D341Med (cell line): ENCODE measurements at regions not wholly inside any gene's neighbourhood (a gene's known extent, or its start where the extent isn't known, plus 50 kb on each side); places are given as distances from the start of the nearest gene placed in this dataset.

Experiments
- DNase-seq: peaks from one replicate; pipeline ENCODE4 v3.0.0; 2012; ENCODE audit warnings: low spot score

DNA sequence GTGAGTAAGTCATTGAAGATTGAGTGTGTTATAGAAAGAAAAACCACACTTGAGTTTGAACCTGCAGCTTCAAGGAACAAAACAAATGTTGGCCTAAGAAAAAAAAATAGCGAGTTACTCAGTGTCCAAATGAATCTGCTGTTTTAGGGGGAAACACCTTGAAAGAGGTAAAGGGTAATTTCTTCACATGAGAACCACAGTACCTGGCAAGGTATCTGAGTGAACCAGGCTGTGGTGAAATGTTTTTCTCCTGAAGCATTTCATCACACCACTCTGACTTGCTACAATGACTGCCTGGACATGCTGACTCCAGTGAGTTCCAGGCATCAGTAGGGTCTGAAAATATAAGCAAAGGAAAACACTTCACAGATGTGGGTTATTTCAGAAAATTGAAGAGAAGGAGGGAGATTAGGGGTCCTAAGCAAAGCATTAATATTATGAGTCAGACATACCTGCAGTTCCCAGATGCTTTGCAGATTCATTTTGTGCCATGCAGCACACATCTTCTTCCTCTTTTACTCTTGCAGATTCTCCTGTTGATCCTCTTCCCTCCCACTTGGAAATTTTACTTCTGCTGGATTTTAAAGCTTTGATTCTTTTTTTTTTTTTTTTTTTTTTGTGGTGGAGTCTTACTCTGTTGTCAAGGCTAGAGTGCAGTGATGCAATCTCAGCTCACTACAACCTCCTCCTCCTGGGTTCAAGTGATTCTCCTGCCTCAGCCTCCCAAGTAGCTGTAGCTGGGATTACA is 206.2 kb upstream of the SGK1 start:
- DNase-seq, result no peak

- DNase-seq, result no peak
Observed at GRCh38 chr6:134523051-134523450, 205.1 kb upstream of the SGK1 start.

GRCh38 chr6:134521116-134521501 is 203.2 kb upstream of the SGK1 start:
- no peak for DNase-seq

DNA sequence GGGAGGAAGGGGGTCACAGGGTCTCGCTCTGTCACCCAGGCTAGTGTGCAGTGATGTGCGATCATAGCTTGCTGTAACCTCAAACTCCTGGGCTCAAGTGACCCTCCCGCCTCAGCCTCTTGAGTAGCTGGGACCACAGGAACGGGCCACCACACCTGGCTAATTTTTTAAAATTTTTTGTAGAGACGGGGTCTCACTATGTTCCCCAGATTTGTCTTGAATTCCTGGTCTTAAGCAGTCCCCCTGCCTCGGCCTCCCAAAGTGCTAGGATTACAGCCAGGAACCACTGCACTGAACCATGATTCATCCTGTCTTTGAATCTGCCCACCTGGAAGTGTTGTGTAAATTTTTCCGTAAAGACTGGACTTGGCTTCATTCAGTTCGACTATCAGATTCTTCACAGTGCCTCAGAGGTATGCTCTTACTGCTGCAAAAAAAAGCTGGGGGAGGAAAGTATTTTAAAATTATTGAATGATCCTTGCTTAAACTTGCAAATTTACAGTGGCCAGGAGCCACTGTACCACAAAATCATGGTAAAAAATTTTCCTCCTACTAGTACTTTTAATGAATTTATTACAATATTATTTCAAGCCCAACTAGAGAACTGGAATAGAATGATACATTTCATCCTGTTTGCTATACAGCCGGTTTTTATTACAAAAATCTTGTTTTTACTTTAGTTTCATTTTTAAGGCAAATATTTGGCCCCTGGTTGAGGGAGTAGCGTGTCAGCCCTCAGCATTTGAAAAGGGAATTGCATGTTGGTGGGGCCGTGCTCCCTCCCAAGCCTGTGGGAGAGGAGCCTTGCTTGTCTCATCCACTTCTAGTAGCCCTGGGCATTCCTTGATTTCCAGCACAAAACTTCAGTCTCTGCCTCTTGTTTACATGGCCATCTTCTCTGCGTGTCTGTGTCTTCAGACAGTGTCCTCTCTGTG is 202.5 kb upstream of the SGK1 start:
- DNase-seq, result no peak

- DNase-seq, result no peak
Observed at GRCh38 chr6:134519465-134519864, 201.6 kb upstream of the SGK1 start.

GRCh38 chr6:134517868-134518267 is 200.0 kb upstream of the SGK1 start:
- DNase-seq, result no peak

GRCh38 chr6:134517145-134517658 is 199.3 kb upstream of the SGK1 start:
- no peak for DNase-seq

- no peak for DNase-seq
Observed at GRCh38 chr6:134516582-134516981, 198.7 kb upstream of the SGK1 start.

GRCh38 chr6:134515986-134516385 is 198.1 kb upstream of the SGK1 start:
- no peak for DNase-seq

DNA sequence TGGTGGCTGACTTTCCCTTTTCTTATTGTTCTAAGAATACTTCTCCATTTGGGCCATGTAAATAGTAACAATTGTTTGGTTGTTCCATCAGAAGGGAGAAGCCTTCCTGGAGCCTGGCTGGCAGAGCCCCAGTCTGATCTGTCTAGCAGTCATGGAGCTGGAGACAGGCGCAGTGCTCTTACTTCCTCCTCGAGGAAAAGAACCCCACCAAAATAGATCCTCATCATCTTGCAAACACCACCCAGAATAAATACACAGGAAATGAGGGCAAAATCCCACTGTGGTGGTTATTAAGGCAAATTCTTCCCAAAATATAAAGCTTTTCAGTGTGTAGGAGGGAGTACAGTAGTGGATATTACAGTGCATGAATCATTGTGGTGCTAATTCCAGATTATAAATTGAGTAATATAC is 195.1 kb upstream of the SGK1 start:
- DNase-seq, result no peak

GRCh38 chr6:134511984-134512683 is 194.2 kb upstream of the SGK1 start:
- DNase-seq, result no peak

- no peak for DNase-seq
Observed at GRCh38 chr6:134510920-134511319, 193.0 kb upstream of the SGK1 start.

DNA sequence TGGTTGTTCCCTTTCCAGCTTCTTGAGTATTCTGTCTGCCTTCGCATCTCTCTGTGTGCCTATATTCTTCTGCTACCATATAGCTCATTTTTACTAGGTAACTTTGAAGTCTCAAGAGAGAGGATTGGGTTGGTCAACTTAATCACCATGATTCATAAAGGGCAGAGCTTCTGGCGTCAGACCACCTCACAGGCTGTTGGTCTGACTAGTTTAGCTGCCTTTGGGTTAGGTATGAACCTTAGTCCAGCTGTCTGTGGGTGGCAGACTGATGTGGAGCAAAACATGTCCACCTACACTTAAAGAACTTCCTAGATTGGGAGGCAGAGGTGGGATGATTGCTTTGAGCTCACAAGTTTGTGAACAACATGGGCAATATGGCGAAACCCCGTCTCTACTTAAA is 192.2 kb upstream of the SGK1 start:
- no peak for DNase-seq

DNA sequence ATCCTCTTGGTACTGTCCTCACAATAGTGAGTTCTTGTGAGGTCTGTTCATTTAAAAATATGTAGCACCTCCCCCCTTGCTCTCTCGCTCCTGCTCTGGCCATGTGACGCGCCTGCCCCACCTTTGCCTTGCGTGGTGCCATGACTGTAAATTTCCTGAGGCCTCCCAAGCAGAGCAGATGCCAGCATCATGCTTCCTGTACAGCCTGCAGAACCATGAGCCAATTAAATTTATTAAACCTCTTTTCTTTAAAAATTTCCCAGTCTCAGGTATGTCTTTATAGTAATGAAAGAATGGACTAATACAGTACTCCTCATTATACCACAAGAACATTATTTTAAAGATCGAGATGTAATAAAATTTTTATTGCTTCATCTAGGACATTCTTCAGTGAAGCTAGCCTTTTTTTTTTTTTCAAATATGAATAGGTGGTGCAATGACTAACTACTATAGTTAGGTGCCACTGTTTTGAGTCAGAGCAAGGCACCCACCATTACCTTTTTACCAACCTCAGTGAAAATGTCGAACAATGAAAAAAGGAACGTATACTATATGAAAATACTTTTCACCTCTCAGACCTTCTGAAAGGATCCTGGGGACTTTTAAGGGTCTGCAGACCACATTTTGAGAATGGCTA is 191.1 kb upstream of the SGK1 start:
- no peak for DNase-seq

DNA sequence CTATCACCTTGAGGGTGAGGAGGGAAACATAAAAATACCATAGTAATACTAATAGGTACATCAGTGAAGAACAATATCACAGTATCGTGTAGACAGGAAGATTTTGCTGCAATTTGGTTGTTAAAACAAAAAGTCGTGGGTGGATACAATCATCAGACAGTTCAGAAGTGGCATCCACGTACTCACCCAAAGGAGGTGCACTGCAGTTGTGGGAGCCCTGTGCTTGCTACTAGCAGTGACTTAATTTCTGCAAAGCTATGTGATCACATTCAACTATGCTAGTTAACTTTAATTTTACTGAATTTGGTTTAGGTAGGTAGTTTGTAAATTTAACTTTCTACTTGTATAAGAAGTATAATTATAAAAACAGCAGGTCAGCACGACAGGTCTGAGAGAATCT is 188.2 kb upstream of the SGK1 start:
- no peak for DNase-seq

DNA sequence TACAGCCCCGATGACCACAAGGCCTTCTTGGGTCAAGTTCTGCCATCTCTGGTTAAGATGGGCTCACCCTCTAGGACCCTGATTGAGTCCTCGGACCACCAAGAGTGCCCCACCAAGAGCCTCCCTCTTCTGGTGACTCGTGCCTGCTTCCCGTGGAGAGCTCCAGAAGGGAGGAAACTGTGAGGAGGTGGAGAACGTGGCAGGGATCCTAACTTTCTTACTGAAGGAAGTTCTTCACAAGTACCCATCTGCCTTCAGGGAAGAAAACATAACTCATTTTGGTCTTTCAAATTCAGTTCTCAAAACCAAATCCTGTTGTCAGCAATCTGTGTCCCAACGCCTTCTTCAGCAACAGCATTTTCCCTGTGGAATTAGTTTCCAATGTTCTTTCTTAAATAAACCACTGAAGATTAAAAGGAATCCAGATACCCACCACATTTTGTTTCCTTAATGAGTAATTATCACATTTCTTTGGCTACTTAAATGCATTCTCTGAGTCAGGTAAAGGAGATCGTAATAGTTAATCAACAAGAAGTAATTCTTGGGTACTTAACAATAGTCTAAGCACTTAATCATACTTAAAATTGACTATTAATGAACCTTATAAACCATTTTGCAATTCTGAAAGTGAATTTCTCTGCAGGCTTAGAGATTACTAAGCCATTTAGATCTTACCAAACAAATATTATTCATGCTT is 185.8 kb upstream of the SGK1 start:
- DNase-seq, result no peak

DNA sequence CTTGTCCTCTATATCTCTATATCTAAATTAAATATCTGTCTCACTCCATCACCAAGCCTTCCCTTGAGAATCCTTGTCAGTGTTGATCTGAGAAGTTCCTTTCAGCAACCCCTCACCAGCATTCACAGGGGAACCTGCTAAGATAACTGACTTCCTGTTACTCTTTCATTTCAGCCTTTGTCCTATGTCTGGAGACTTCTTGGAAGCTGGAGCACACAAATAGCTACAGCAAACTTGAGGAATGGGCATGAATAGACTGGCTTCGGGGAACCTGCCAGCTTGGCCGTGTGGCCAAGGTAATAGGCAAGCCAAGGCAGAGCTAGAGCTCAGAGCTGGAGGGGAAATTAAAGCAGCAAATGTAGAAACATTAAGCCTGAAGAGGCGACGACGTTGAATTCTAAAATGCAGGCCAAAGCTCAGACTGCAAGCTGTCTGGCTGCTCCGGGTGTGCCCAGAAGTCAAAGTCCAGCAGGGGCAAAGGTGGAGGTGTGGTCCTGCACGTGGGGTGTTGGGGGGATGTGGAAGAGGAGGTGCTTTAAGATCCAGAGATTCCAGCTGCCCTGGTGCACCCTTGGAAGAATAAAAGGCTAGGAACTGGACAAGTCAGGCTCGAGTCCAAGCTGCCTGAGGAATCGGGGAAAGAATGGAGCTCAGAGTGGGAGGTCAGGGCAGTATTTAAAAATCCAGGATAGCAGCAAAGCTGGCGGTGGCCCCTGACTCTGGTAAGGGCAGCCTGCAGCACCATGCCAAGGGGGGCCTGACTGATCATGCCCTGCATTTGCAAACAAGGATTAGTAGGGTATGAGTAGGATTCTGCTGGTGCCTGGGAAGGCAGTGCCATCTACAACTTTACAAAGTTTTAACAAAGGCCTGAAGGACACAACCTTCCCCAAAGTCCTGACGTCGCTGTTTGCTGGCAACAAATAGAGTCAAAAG is 185.0 kb upstream of the SGK1 start:
- no peak for DNase-seq

GRCh38 chr6:134495890-134496248 is 178.0 kb upstream of the SGK1 start:
- no peak for DNase-seq

DNA sequence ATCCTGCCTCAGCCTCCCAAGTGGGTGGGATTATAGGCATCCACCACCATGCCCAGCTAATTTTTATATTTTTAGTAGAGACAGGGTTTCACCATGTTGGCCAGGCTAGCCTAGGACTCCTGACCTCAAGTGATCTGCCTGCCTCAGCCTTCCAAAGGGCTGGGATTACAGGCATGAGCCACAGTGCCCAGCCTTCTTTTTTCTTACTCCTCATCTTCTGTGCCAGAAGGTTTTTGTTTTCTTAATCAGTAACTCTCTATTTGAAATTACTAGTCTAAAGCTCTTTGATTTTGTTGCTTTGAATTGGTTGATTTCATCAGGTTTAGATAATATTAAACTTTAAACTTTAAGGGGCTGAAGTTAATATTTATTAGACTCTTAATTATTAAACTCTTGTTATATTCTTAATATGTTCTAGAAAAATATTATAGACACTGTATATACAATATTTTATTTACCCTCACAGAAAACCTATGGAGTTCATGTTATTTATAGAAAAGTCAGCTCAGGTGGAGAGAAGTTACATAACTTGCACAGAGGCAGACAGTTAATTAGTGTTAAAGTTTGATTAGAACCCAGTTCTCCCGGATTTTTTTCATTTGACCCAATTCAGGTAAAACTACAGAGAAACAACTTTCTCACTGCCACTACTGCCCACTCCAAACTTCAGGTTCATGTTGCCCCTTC is 177.4 kb upstream of the SGK1 start:
- no peak for DNase-seq

GRCh38 chr6:134493789-134494188 is 175.9 kb upstream of the SGK1 start:
- no peak for DNase-seq
